ENCODE measurements at regions not wholly inside any gene's neighbourhood (a gene's known extent, or its start where the extent isn't known, plus 50 kb on each side); places are given as distances from the start of the nearest gene placed in this dataset.
"Not testable (repeated sequence)": the region's sequence is repeated elsewhere in the genome, so short reads cannot be mapped to it uniquely, and the experiment has no call there.

GRCh38 chr6:140779991-140780596 is 1352.6 kb upstream of the GJE1 start:
- DNase-seq (ENCODE audit: low read depth, low spot score) = no peak

- no peak for DNase-seq (ENCODE audit: low read depth, low spot score)
Observed at GRCh38 chr6:140779341-140779740, 1353.4 kb upstream of the GJE1 start.

GRCh38 chr6:140777780-140778179 is 1354.9 kb upstream of the GJE1 start:
- DNase-seq (ENCODE audit: low read depth, low spot score) = no peak

- no peak for DNase-seq (ENCODE audit: low read depth, low spot score)
Observed at GRCh38 chr6:140775061-140775460, 1357.7 kb upstream of the GJE1 start.

- DNase-seq (ENCODE audit: low read depth, low spot score) = no peak
Observed at GRCh38 chr6:140774080-140774505, 1358.6 kb upstream of the GJE1 start.

- no peak for DNase-seq (ENCODE audit: low read depth, low spot score)
Observed at GRCh38 chr6:140773276-140773675, 1359.4 kb upstream of the GJE1 start.

- DNase-seq (ENCODE audit: low read depth, low spot score) = no peak
Observed at GRCh38 chr6:140772576-140772975, 1360.1 kb upstream of the GJE1 start.

- no peak for DNase-seq (ENCODE audit: low read depth, low spot score)
Observed at GRCh38 chr6:140768133-140768532, 1364.6 kb upstream of the GJE1 start.

- DNase-seq (ENCODE audit: low read depth, low spot score) = no peak
Observed at GRCh38 chr6:140766999-140767398, 1365.7 kb upstream of the GJE1 start.

- no peak for DNase-seq (ENCODE audit: low read depth, low spot score)
Observed at GRCh38 chr6:140758169-140758877, 1374.4 kb upstream of the GJE1 start.

- DNase-seq (ENCODE audit: low read depth, low spot score) = no peak
Observed at GRCh38 chr6:140752234-140752633, 1377.8 kb upstream of the CITED2 start.

- DNase-seq (ENCODE audit: low read depth, low spot score) = no peak
Observed at GRCh38 chr6:140747114-140747513, 1372.7 kb upstream of the CITED2 start.

GRCh38 chr6:140744659-140745320 is 1370.3 kb upstream of the CITED2 start:
- DNase-seq (ENCODE audit: low read depth, low spot score) = no peak

GRCh38 chr6:140736231-140736630 is 1361.8 kb upstream of the CITED2 start:
- no peak for DNase-seq (ENCODE audit: low read depth, low spot score)

GRCh38 chr6:140732991-140733390 is 1358.5 kb upstream of the CITED2 start:
- no peak for DNase-seq (ENCODE audit: low read depth, low spot score)

- no peak for DNase-seq (ENCODE audit: low read depth, low spot score)
Observed at GRCh38 chr6:140732155-140732554, 1357.7 kb upstream of the CITED2 start.

GRCh38 chr6:140731741-140732140 is 1357.3 kb upstream of the CITED2 start:
- no peak for DNase-seq (ENCODE audit: low read depth, low spot score)

GRCh38 chr6:140729521-140729920 is 1355.1 kb upstream of the CITED2 start:
- DNase-seq (ENCODE audit: low read depth, low spot score) = no peak

GRCh38 chr6:140718021-140718420 is 1343.6 kb upstream of the CITED2 start:
- no peak for DNase-seq (ENCODE audit: low read depth, low spot score)

- DNase-seq (ENCODE audit: low read depth, low spot score) = no peak
Observed at GRCh38 chr6:140713495-140713894, 1339.0 kb upstream of the CITED2 start.

- DNase-seq (ENCODE audit: low read depth, low spot score) = no peak
Observed at GRCh38 chr6:140711019-140711613, 1336.7 kb upstream of the CITED2 start.

- no peak for DNase-seq (ENCODE audit: low read depth, low spot score)
Observed at GRCh38 chr6:140708441-140708840, 1334.0 kb upstream of the CITED2 start.

GRCh38 chr6:140704008-140704407 is 1329.6 kb upstream of the CITED2 start:
- DNase-seq (ENCODE audit: low read depth, low spot score) = not testable (repeated sequence)
